ENCODE measurements at regions not wholly inside any gene's neighbourhood (a gene's known extent, or its start where the extent isn't known, plus 50 kb on each side); places are given as distances from the start of the nearest gene placed in this dataset.

DNA sequence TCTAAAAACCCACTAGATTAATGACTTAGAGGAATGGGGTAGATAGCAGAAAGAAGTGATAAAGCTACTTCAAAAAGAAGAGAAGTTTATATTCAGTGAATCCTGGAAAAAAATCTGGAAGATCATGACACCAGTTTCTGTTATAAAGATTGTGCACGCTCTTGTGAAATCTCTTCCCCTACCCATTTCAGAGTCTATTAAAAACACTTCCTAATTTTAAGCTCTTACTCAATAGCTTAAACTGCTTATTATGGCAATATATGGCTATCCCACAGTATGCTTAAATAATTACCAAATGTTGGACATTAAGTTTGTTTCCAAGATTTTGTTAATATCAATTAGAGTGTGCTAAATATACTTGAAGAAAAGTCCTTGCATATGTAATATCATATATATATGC lies 585.3 kb upstream of the MAN1A1 start:
- TF ChIP-seq BHLHE40 (IDR thresholded peaks at IDR 0.05; ENCODE audit: low read depth, low read length) (no peak), POLR2A (IDR thresholded peaks at IDR 0.05; ENCODE audit: low read depth, low read length) (no peak), RFX5 (IDR thresholded peaks at IDR 0.05; ENCODE audit: low read depth, low read length) (no peak), MXI1 (IDR thresholded peaks at IDR 0.05; ENCODE audit: borderline replicate concordance, low read depth, low read length) (no peak)
- TF ChIP-seq, protein P1, sequence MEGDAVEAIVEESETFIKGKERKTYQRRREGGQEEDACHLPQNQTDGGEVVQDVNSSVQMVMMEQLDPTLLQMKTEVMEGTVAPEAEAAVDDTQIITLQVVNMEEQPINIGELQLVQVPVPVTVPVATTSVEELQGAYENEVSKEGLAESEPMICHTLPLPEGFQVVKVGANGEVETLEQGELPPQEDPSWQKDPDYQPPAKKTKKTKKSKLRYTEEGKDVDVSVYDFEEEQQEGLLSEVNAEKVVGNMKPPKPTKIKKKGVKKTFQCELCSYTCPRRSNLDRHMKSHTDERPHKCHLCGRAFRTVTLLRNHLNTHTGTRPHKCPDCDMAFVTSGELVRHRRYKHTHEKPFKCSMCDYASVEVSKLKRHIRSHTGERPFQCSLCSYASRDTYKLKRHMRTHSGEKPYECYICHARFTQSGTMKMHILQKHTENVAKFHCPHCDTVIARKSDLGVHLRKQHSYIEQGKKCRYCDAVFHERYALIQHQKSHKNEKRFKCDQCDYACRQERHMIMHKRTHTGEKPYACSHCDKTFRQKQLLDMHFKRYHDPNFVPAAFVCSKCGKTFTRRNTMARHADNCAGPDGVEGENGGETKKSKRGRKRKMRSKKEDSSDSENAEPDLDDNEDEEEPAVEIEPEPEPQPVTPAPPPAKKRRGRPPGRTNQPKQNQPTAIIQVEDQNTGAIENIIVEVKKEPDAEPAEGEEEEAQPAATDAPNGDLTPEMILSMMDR (conservative IDR thresholded peaks at IDR 0.05; ENCODE audit: low read depth, low read length) = no peak

Measured in IMR-90 (cell line).